Stimulated activated CD4-positive, alpha-beta T cell treated with anti-CD3 and anti-CD28 coated beads, Interleukin-12 subunit alpha, Interleukin-12 subunit beta, amount 100 ng/mL, for 48 hours (primary cell): ENCODE measurements at regions not wholly inside any gene's neighbourhood (a gene's known extent, or its start where the extent isn't known, plus 50 kb on each side); places are given as distances from the start of the nearest gene placed in this dataset.
"Not testable (repeated sequence)": the region's sequence is repeated elsewhere in the genome, so short reads cannot be mapped to it uniquely, and the experiment has no call there.

Experiments
- DNase-seq, 3 donors: peaks; one replicate each; pipeline ENCODE4 v3.0.0-alpha.2; 2020; ENCODE audit warnings: low read depth in 2 of 3, low spot score in 1 of 3

- no peak for DNase-seq
Observed at GRCh38 chr3:20302766-20303165, 116.8 kb upstream of the SGO1 start.

GRCh38 chr3:20288050-20288449 lies 102.0 kb upstream of the SGO1 start:
- DNase-seq = no peak

GRCh38 chr3:20280257-20280656 lies 94.3 kb upstream of the SGO1 start:
- no peak for DNase-seq

- DNase-seq = not testable (repeated sequence)
Observed at GRCh38 chr3:20265977-20266376, 80.0 kb upstream of the SGO1 start.

- no peak for DNase-seq
Observed at GRCh38 chr3:20264900-20265567, 79.0 kb upstream of the SGO1 start.

- DNase-seq = no peak
Observed at GRCh38 chr3:20258371-20258770, 72.4 kb upstream of the SGO1 start.

- no peak for DNase-seq
Observed at GRCh38 chr3:20256144-20256543, 70.1 kb upstream of the SGO1 start.

GRCh38 chr3:20254268-20255117 lies 68.5 kb upstream of the SGO1 start:
- DNase-seq = no peak

- no peak for DNase-seq
Observed at GRCh38 chr3:20250786-20251185, 64.8 kb upstream of the SGO1 start.

GRCh38 chr3:20250314-20250713 lies 64.3 kb upstream of the SGO1 start:
- no peak for DNase-seq

GRCh38 chr3:20246662-20247061 lies 60.7 kb upstream of the SGO1 start:
- no peak for DNase-seq

GRCh38 chr3:20245781-20246180 lies 59.8 kb upstream of the SGO1 start:
- DNase-seq = no peak

GRCh38 chr3:20240154-20240883 lies 54.3 kb upstream of the SGO1 start:
- no peak for DNase-seq

- not testable (repeated sequence) for DNase-seq
Observed at GRCh38 chr3:20238199-20238598, 52.2 kb upstream of the SGO1 start.

- DNase-seq = no peak
Observed at GRCh38 chr3:20236603-20237002, 50.6 kb upstream of the SGO1 start.
